Neutrophil (primary cell): ENCODE measurements at regions not wholly inside any gene's neighbourhood (a gene's known extent, or its start where the extent isn't known, plus 50 kb on each side); places are given as distances from the start of the nearest gene placed in this dataset.

ENCODE experiments used
- H3K27ac ChIP-seq: fragments of 200-600 bp; sonication (generic); 2 replicates; pipeline ENCODE4 v1.5.1; 2016; ENCODE audit warnings: mild to moderate bottlenecking, moderate library complexity
- H3K27me3 ChIP-seq: fragments of 200-600 bp; sonication (generic); 2 replicates; pipeline ENCODE4 v1.6.0; 2016; ENCODE audit warnings: mild to moderate bottlenecking
- H3K36me3 ChIP-seq: fragments of 200-600 bp; sonication (generic); 2 replicates; pipeline ENCODE4 v1.5.1; 2017
- H3K4me1 ChIP-seq, 2 experiments: fragments of 200-600 bp in 1 of 2; sonication (generic) in 1 of 2; 1 replicate in 1 of 2; 2 replicates in 1 of 2; pipeline versions ENCODE4 v1.5.1 to v1.6.1; 2013 to 2016; ENCODE audit warnings: low read depth in 1 of 2, low read length in 1 of 2, mild to moderate bottlenecking in 1 of 2, moderate library complexity in 1 of 2; ENCODE audit not compliant: control insufficient read depth in 1 of 2, insufficient read depth in 1 of 2
- H3K4me3 ChIP-seq, 2 experiments: fragments of 200-600 bp in 1 of 2; sonication (generic) in 1 of 2; 1 replicate in 1 of 2; 2 replicates in 1 of 2; pipeline ENCODE4 v1.5.1; 2013 to 2016; ENCODE audit warnings: low read depth in 1 of 2, low read length in 1 of 2, mild to moderate bottlenecking in 1 of 2, moderate library complexity in 1 of 2
- H3K9me3 ChIP-seq: fragments of 200-600 bp; sonication (generic); 2 replicates; pipeline ENCODE4 v1.5.1; 2016
- CTCF ChIP-seq: fragments of 200-600 bp; sonication (generic); IDR thresholded peaks from 2 replicates; pipeline ENCODE4 v1.5.1; 2016; ENCODE audit warnings: antibody characterized with exemption

- H3K27me3 ChIP-seq = peaks cover 12% of the 10 kb centered on the region
- H3K36me3 ChIP-seq = no peaks in the 10 kb centered on the region
- H3K4me3 ChIP-seq = no peak overlapping the region
- no peak overlapping the region for H3K27ac ChIP-seq
- no peaks in the 10 kb centered on the region for H3K4me1 ChIP-seq
- no peaks in the 10 kb centered on the region for H3K9me3 ChIP-seq
- no peak for TF ChIP-seq CTCF
Measured at GRCh38 chr11:134759855-134760254, 347.8 kb upstream of the B3GAT1 start.

- TF ChIP-seq CTCF = no peak
- Histone ChIP-seq H3K27ac (no peak overlapping the region), H3K9me3 (no peaks in the 10 kb centered on the region), H3K4me1 (no peaks in the 10 kb centered on the region), H3K36me3 (no peaks in the 10 kb centered on the region), H3K4me3 (no peak overlapping the region), H3K27me3 (peaks cover 12% of the 10 kb centered on the region)
Measured at GRCh38 chr11:134759274-134759673, 347.2 kb upstream of the B3GAT1 start.

GRCh38 chr11:134758342-134758931, 346.4 kb upstream of the B3GAT1 start:
- Histone ChIP-seq H3K27me3 (peaks cover 12% of the 10 kb centered on the region), H3K4me3 (no peak overlapping the region), H3K36me3 (no peaks in the 10 kb centered on the region), H3K9me3 (no peaks in the 10 kb centered on the region), H3K4me1 (no peaks in the 10 kb centered on the region), H3K27ac (no peak overlapping the region)
- TF ChIP-seq CTCF = no peak

- TF ChIP-seq CTCF = no peak
- H3K27me3 ChIP-seq = peaks cover 10% of the 10 kb centered on the region
- H3K27ac ChIP-seq = no peak overlapping the region
- no peaks in the 10 kb centered on the region for H3K36me3 ChIP-seq
- H3K4me1 ChIP-seq = no peaks in the 10 kb centered on the region
- H3K9me3 ChIP-seq = no peaks in the 10 kb centered on the region
- H3K4me3 ChIP-seq = no peak overlapping the region
Measured at GRCh38 chr11:134757633-134758032, 345.6 kb upstream of the B3GAT1 start.

GRCh38 chr11:134756811-134757540, 344.9 kb upstream of the B3GAT1 start:
- Histone ChIP-seq H3K4me1 (no peaks in the 10 kb centered on the region), H3K36me3 (no peaks in the 10 kb centered on the region), H3K27me3 (peaks cover 4% of the 10 kb centered on the region), H3K4me3 (no peak overlapping the region), H3K27ac (no peak overlapping the region), H3K9me3 (no peaks in the 10 kb centered on the region)
- TF ChIP-seq CTCF = no peak
